ENCODE measurements at regions not wholly inside any gene's neighbourhood (a gene's known extent, or its start where the extent isn't known, plus 50 kb on each side); places are given as distances from the start of the nearest gene placed in this dataset.

- TF ChIP-seq FOSL2 (IDR thresholded peaks at IDR 0.05; ENCODE audit: borderline replicate concordance, low read depth): no peak
- no peak for TF ChIP-seq CTCF (IDR thresholded peaks at IDR 0.05)
- no peak for TF ChIP-seq RCOR1 (IDR thresholded peaks at IDR 0.05; ENCODE audit: low read length)
- TF ChIP-seq NFIC (IDR thresholded peaks at IDR 0.05; ENCODE audit: borderline replicate concordance): no peak
- no peak for TF ChIP-seq USF1 (IDR thresholded peaks at IDR 0.05; ENCODE audit: borderline replicate concordance, low read depth)
- TF ChIP-seq EZH2phosphoT487 (IDR thresholded peaks at IDR 0.05; ENCODE audit: borderline replicate concordance, low read depth): no peak
- no peak for TF ChIP-seq RFX5 (IDR thresholded peaks at IDR 0.05; ENCODE audit: low read length)
- TF ChIP-seq EP300 (IDR thresholded peaks at IDR 0.05; ENCODE audit: borderline replicate concordance in 1 of 2, low read depth in 1 of 2, low read length in 1 of 2): no peak
- TF ChIP-seq ELF1 (IDR thresholded peaks at IDR 0.05): no peak
- no peak for TF ChIP-seq SIN3A (IDR thresholded peaks at IDR 0.05; ENCODE audit: borderline replicate concordance, low read depth, low read length)
These were observed 207.3 kb downstream of the NECTIN3 start for GRCh38 chr3:111278959-111279358.
